NCI-H2196 (cell line): ENCODE measurements at regions not wholly inside any gene's neighbourhood (a gene's known extent, or its start where the extent isn't known, plus 50 kb on each side); places are given as distances from the start of the nearest gene placed in this dataset.
"Not testable (repeated sequence)": the region's sequence is repeated elsewhere in the genome, so short reads cannot be mapped to it uniquely, and the experiment has no call there.

Experiments used
- DNase-seq: peaks from one replicate; lab custom pipeline; 2025; ENCODE audit not compliant: unreplicated experiment; lab: John Stamatoyannopoulos, UW

GRCh38 chr6:169019111-169019510, 234.5 kb downstream of the THBS2 start:
- no peak for DNase-seq

- DNase-seq = no peak
Observed at GRCh38 chr6:169016758-169017157, 236.9 kb downstream of the THBS2 start.

- DNase-seq = no peak
Observed at GRCh38 chr6:169014211-169015197, 239.1 kb downstream of the THBS2 start.

- no peak for DNase-seq
Observed at GRCh38 chr6:169009628-169010027, 244.0 kb downstream of the THBS2 start.

GRCh38 chr6:169008641-169009257, 244.9 kb downstream of the THBS2 start:
- DNase-seq = peak; percentile 22

GRCh38 chr6:169005166-169005565, 248.5 kb downstream of the THBS2 start:
- no peak for DNase-seq

- DNase-seq = no peak
Observed at GRCh38 chr6:169000022-169000421, 253.6 kb downstream of the THBS2 start.

GRCh38 chr6:168999392-168999791, 254.3 kb downstream of the THBS2 start:
- no peak for DNase-seq

GRCh38 chr6:168996356-168996625, 257.4 kb downstream of the THBS2 start:
- DNase-seq = no peak

- no peak for DNase-seq
Observed at GRCh38 chr6:168995526-168996355, 257.9 kb downstream of the THBS2 start.

- DNase-seq = no peak
Observed at GRCh38 chr6:168994956-168995355, 258.7 kb downstream of the THBS2 start.

- DNase-seq = no peak
Observed at GRCh38 chr6:168992446-168993144, 261.1 kb downstream of the THBS2 start.

- not testable (repeated sequence) for DNase-seq
Observed at GRCh38 chr6:168991695-168992094, 262.0 kb downstream of the THBS2 start.

- no peak for DNase-seq
Observed at GRCh38 chr6:168990019-168990751, 263.5 kb downstream of the THBS2 start.

- no peak for DNase-seq
Observed at GRCh38 chr6:168989421-168989820, 264.2 kb downstream of the THBS2 start.

- DNase-seq = no peak
Observed at GRCh38 chr6:168988801-168989200, 264.8 kb downstream of the THBS2 start.

GRCh38 chr6:168988280-168988679, 265.4 kb downstream of the THBS2 start:
- no peak for DNase-seq

- no peak for DNase-seq
Observed at GRCh38 chr6:168985705-168986104, 267.9 kb downstream of the THBS2 start.

GRCh38 chr6:168983925-168984324, 269.7 kb downstream of the THBS2 start:
- no peak for DNase-seq

- no peak for DNase-seq
Observed at GRCh38 chr6:168981187-168981586, 272.5 kb downstream of the THBS2 start.
